DND-41 (cell line): ENCODE measurements at regions not wholly inside any gene's neighbourhood (a gene's known extent, or its start where the extent isn't known, plus 50 kb on each side); places are given as distances from the start of the nearest gene placed in this dataset.

ENCODE experiments used
- ATAC-seq: fragments of 200-7000 bp; cut with Tn5 transposase; 3 replicates; pipeline ENCODE4 v1.9.1; 2021; ENCODE audit warnings: low read depth; ENCODE audit not compliant: insufficient read depth
- DNase-seq: peaks from one replicate; pipeline ENCODE4 v3.0.0-alpha.2; 2020
- H2AFZ ChIP-seq: 2 replicates; pipeline ENCODE4 v1.6.0; 2012; ENCODE audit warnings: low read depth, low read length
- H3K27ac ChIP-seq: 2 replicates; pipeline ENCODE4 v1.5.1; 2012; ENCODE audit warnings: low read length, inconsistent platforms
- H3K27me3 ChIP-seq: fragments of 200-600 bp; sonication (generic); 2 replicates; pipeline ENCODE4 v1.6.0; 2012; ENCODE audit warnings: low read length, mild to moderate bottlenecking, inconsistent platforms; ENCODE audit not compliant: insufficient read depth, poor library complexity
- H3K36me3 ChIP-seq: 2 replicates; pipeline ENCODE4 v1.5.1; 2012; ENCODE audit warnings: low read length, inconsistent platforms; ENCODE audit not compliant: insufficient read depth
- H3K4me1 ChIP-seq: 2 replicates; pipeline ENCODE4 v1.5.1; 2012; ENCODE audit warnings: mild to moderate bottlenecking, low read length; ENCODE audit not compliant: insufficient read depth
- H3K4me2 ChIP-seq: 2 replicates; pipeline ENCODE4 v1.6.0; 2012; ENCODE audit warnings: mild to moderate bottlenecking, moderate library complexity, low read length, inconsistent platforms; ENCODE audit not compliant: insufficient read depth
- H3K4me3 ChIP-seq, 2 experiments: fragments of 200-600 bp in 1 of 2; shearing (Covaris generic) in 1 of 2; 2 replicates each; pipeline ENCODE4 v1.5.1; 2012 to 2016; ENCODE audit warnings: inconsistent platforms in 2 of 2, low read length in 2 of 2, mild to moderate bottlenecking in 2 of 2, low read depth in 1 of 2, moderate library complexity in 1 of 2
- H3K79me2 ChIP-seq: 2 replicates; pipeline ENCODE4 v1.6.0; 2012; ENCODE audit warnings: low read length, inconsistent platforms; ENCODE audit not compliant: insufficient read depth
- H3K9ac ChIP-seq: 2 replicates; pipeline ENCODE4 v1.6.0; 2012; ENCODE audit warnings: low read depth, mild to moderate bottlenecking, inconsistent platforms, low read length, moderate library complexity
- H3K9me3 ChIP-seq: 2 replicates; pipeline ENCODE4 v1.5.1; 2012; ENCODE audit warnings: low read length, moderate library complexity, mild to moderate bottlenecking, inconsistent platforms; ENCODE audit not compliant: insufficient read depth, severe bottlenecking
- H4K20me1 ChIP-seq: 2 replicates; pipeline ENCODE4 v1.6.0; 2012; ENCODE audit warnings: low read length; ENCODE audit not compliant: insufficient read depth
- EZH2 ChIP-seq: IDR thresholded peaks from 3 replicates; pipeline ENCODE4 v1.6.1; 2012; ENCODE audit warnings: borderline replicate concordance, low read depth, mild to moderate bottlenecking, moderate library complexity, low read length, inconsistent platforms; ENCODE audit not compliant: severe bottlenecking
- TF ChIP-seq, protein P1 (sequence below): IDR thresholded peaks from 2 replicates; pipeline ENCODE4 v1.5.1; 2012; ENCODE audit warnings: borderline replicate concordance, low read length, moderate library complexity, mild to moderate bottlenecking; ENCODE audit not compliant: poor library complexity, severe bottlenecking; ENCODE audit errors: extremely low read depth

DNA sequence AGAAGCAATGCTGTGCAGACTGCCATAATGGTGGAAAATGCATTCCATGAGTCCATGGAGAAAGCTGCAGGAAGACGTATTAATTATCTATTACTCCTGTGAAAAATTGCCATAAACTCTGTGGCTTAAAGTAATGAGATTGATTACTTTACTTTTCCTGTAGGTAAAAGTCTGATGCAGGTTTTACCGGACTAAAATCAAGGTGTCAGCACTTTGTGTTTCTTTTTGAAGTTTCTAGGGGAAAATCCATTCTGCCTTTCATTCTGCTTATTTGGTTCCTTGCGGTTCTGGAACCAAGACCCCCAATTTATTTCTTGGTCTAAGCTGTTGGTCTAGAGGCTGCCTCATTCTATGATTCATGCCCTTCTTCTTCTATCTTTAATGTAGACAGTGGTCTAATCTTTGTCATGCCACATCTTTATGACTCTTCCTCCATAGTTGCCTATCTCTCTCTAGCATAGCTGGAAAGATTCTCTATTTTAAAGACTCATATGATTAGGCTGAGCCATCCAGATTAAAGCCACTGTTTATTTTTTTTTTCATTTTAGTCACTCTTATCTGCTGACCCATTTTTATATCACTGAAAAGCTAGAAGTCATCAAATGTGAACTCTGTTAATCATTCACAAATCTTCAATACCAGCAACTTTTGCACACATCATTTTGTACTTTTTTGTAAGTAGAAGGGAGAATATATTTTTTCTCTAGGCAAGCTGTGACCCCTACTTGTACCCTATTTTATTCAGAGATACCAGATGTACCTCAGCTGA is 2056.4 kb downstream of the PCDH7 start:
- no peaks in the 10 kb centered on the region for H3K36me3 ChIP-seq
- H3K4me1 ChIP-seq, result no peaks in the 10 kb centered on the region
- TF ChIP-seq, protein P1, sequence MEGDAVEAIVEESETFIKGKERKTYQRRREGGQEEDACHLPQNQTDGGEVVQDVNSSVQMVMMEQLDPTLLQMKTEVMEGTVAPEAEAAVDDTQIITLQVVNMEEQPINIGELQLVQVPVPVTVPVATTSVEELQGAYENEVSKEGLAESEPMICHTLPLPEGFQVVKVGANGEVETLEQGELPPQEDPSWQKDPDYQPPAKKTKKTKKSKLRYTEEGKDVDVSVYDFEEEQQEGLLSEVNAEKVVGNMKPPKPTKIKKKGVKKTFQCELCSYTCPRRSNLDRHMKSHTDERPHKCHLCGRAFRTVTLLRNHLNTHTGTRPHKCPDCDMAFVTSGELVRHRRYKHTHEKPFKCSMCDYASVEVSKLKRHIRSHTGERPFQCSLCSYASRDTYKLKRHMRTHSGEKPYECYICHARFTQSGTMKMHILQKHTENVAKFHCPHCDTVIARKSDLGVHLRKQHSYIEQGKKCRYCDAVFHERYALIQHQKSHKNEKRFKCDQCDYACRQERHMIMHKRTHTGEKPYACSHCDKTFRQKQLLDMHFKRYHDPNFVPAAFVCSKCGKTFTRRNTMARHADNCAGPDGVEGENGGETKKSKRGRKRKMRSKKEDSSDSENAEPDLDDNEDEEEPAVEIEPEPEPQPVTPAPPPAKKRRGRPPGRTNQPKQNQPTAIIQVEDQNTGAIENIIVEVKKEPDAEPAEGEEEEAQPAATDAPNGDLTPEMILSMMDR, result no peak
- no peak for TF ChIP-seq EZH2
- no peak overlapping the region for H3K4me2 ChIP-seq
- H4K20me1 ChIP-seq, result no peaks in the 10 kb centered on the region
- H3K4me3 ChIP-seq, result no peak overlapping the region
- DNase-seq (no peak), ATAC-seq (no peak)
- no peaks in the 10 kb centered on the region for H3K79me2 ChIP-seq
- no peak overlapping the region for H3K27ac ChIP-seq
- no peak overlapping the region for H2AFZ ChIP-seq
- H3K27me3 ChIP-seq, result no peaks in the 10 kb centered on the region
- H3K9me3 ChIP-seq, result no peaks in the 10 kb centered on the region
- H3K9ac ChIP-seq, result no peak overlapping the region

- Histone ChIP-seq H3K9ac (no peak overlapping the region), H4K20me1 (no peaks in the 10 kb centered on the region), H3K9me3 (no peaks in the 10 kb centered on the region), H3K4me1 (no peaks in the 10 kb centered on the region), H3K27ac (no peak overlapping the region), H3K79me2 (no peaks in the 10 kb centered on the region), H3K4me3 (no peak overlapping the region), H3K27me3 (no peaks in the 10 kb centered on the region), H3K36me3 (no peaks in the 10 kb centered on the region), H2AFZ (no peak overlapping the region), H3K4me2 (no peak overlapping the region)
- ATAC-seq (no peak), DNase-seq (no peak)
- no peak for TF ChIP-seq EZH2
- TF ChIP-seq, protein P1, result no peak
Measured at GRCh38 chr4:32778025-32778424, 2057.9 kb downstream of the PCDH7 start.

- H2AFZ ChIP-seq, result no peak overlapping the region
- ATAC-seq (no peak), DNase-seq (no peak)
- no peaks in the 10 kb centered on the region for H4K20me1 ChIP-seq
- H3K4me1 ChIP-seq, result no peaks in the 10 kb centered on the region
- no peaks in the 10 kb centered on the region for H3K79me2 ChIP-seq
- TF ChIP-seq, protein P1, result no peak
- TF ChIP-seq EZH2, result no peak
- H3K27ac ChIP-seq, result no peak overlapping the region
- H3K36me3 ChIP-seq, result no peaks in the 10 kb centered on the region
- H3K4me3 ChIP-seq, result no peak overlapping the region
- no peak overlapping the region for H3K4me2 ChIP-seq
- H3K9ac ChIP-seq, result no peak overlapping the region
- no peaks in the 10 kb centered on the region for H3K27me3 ChIP-seq
- no peaks in the 10 kb centered on the region for H3K9me3 ChIP-seq
Measured at GRCh38 chr4:32778938-32779337, 2058.8 kb downstream of the PCDH7 start.
